ENCODE measurements at regions not wholly inside any gene's neighbourhood (a gene's known extent, or its start where the extent isn't known, plus 50 kb on each side); places are given as distances from the start of the nearest gene placed in this dataset.

DNA sequence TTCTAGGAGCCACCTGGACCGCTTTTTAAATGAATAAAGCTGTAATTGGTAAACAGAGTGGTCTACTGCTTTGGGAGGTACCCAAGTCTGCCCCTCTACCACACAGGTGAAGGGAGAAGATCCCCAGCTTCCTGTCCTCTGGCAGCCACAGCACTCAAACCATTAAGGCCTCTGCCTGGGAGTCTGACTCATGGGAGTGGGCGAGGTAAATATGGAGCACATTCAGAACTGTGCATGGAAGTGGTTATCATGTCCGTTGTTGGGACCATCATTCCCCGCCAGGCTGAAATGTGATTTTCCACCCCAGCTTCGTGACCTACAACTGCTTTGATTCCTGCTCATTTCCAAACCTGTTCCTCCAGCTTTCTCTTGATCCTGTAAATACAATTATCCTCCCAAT is 59.5 kb upstream of the ALDH1B1 start:
- TF ChIP-seq, protein P1, sequence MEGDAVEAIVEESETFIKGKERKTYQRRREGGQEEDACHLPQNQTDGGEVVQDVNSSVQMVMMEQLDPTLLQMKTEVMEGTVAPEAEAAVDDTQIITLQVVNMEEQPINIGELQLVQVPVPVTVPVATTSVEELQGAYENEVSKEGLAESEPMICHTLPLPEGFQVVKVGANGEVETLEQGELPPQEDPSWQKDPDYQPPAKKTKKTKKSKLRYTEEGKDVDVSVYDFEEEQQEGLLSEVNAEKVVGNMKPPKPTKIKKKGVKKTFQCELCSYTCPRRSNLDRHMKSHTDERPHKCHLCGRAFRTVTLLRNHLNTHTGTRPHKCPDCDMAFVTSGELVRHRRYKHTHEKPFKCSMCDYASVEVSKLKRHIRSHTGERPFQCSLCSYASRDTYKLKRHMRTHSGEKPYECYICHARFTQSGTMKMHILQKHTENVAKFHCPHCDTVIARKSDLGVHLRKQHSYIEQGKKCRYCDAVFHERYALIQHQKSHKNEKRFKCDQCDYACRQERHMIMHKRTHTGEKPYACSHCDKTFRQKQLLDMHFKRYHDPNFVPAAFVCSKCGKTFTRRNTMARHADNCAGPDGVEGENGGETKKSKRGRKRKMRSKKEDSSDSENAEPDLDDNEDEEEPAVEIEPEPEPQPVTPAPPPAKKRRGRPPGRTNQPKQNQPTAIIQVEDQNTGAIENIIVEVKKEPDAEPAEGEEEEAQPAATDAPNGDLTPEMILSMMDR (IDR thresholded peaks at IDR 0.05) = no peak
- ATAC-seq (no peak), DNase-seq (no peak)
- Histone ChIP-seq H3K4me3 (no peak overlapping the region), H3K9me3 (no peaks in the 10 kb centered on the region), H3K4me1 (no peaks in the 10 kb centered on the region), H3K27ac (no peak overlapping the region), H3K36me3 (no peaks in the 10 kb centered on the region), H3K27me3 (no peaks in the 10 kb centered on the region)
- intact Hi-C loops (cut with DNase I) = no loop called here

DNA sequence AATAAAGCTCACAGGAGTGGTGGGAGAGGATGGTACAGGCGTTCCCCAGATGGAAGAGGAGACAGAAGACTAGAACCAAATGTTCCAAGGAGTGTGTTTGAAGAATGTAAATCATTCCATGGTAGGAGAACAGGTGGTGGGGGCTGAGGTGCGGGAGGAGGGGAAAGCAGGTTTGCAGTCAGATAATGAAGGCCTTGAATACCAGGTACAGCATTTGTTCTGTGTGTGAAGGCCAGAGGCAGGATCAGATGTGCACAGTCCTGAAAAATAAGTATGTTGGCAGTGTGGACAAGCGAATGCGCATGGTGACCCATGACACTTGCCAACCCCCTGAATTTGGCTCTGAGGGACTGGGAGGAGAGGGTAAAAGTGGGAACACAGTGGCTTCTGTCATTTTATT is 59.9 kb upstream of the ALDH1B1 start:
- TF ChIP-seq, protein P1 (IDR thresholded peaks at IDR 0.05) = no peak
- Histone ChIP-seq H3K27ac (no peak overlapping the region), H3K4me3 (no peak overlapping the region), H3K36me3 (no peaks in the 10 kb centered on the region), H3K27me3 (no peaks in the 10 kb centered on the region), H3K9me3 (no peaks in the 10 kb centered on the region), H3K4me1 (no peaks in the 10 kb centered on the region)
- DNase-seq (no peak), ATAC-seq (no peak)
- intact Hi-C loops (cut with DNase I) = no loop called here

DNA sequence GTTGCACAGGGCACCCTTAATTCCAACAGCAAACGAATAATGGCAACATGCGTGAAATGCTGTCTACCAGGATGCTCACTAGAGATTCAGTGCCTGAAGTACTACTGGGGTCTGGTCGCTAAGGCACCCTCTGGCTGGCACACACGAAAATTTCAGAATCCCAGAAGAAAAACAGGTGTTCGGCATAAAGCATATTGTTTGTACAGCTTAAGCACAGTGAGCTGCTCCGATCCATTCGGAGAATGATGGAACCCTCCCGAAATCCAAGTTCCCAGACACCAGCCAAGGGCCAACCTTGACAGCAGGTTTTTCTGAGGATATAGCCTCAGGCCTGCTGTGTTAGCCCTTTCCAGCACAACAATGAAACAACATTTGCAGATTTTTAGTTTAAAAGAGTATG is 61.4 kb upstream of the ALDH1B1 start:
- no peak for DNase-seq
- no peaks in the 10 kb centered on the region for H3K9me3 ChIP-seq
- H3K27me3 ChIP-seq = no peaks in the 10 kb centered on the region
- ATAC-seq = no peak
- no peaks in the 10 kb centered on the region for H3K36me3 ChIP-seq
- no peaks in the 10 kb centered on the region for H3K4me1 ChIP-seq
- intact Hi-C loops (cut with DNase I) = no loop called here
- TF ChIP-seq, protein P1 (IDR thresholded peaks at IDR 0.05) = no peak
- no peak overlapping the region for H3K4me3 ChIP-seq
- no peak overlapping the region for H3K27ac ChIP-seq

DNA sequence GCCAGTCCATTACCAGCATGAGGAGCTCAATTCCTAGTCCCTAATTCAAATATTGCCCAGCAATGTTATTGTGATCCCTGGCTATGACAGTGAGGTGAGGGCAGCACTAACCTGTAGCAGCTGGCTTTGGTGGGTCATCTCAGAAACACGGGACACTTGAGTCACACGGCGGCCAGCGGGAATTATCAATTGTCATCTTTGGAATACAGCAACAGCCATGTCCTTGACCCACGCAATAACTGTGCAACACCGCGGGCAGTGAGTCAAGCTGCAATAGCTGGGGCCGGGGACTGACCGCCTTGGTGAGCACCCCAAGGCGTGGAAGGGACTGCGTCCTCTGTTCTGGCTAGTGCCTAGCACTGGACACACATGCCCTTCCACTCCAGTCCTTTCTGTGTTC is 62.5 kb upstream of the ALDH1B1 start:
- intact Hi-C loops (cut with DNase I) = no loop called here
- DNase-seq (no peak), ATAC-seq (no peak)
- Histone ChIP-seq H3K9me3 (no peaks in the 10 kb centered on the region), H3K4me1 (no peaks in the 10 kb centered on the region), H3K36me3 (no peaks in the 10 kb centered on the region), H3K27me3 (no peaks in the 10 kb centered on the region), H3K27ac (no peak overlapping the region), H3K4me3 (no peak overlapping the region)
- TF ChIP-seq, protein P1 (IDR thresholded peaks at IDR 0.05) = no peak

DNA sequence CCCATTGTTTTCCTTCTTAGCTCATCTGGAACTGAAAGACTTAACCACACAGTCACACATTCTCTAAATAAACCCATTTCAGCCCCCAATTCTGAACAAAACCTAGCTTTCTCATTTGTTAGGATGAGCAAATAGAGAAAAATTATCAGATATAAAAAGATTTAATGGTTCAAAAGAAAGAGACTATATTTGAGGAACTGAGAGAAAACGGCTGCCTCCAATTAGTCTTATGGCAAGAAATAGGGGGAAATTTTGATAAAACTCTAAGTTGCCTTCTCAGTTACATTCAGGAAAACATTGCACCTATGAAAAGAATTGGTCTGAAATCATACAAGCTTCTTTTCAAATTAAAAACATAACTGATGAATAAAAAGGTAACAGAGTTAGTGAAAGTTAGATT is 63.7 kb upstream of the ALDH1B1 start:
- Histone ChIP-seq H3K27me3 (no peaks in the 10 kb centered on the region), H3K36me3 (no peaks in the 10 kb centered on the region), H3K9me3 (no peaks in the 10 kb centered on the region), H3K27ac (no peak overlapping the region), H3K4me1 (no peaks in the 10 kb centered on the region), H3K4me3 (no peak overlapping the region)
- ATAC-seq (no peak), DNase-seq (no peak)
- TF ChIP-seq, protein P1 (IDR thresholded peaks at IDR 0.05) = no peak
- intact Hi-C loops (cut with DNase I) = no loop called here

Measured in left lung (tissue), 4 donors.